Epidermal melanocyte (primary cell): ENCODE measurements at regions not wholly inside any gene's neighbourhood (a gene's known extent, or its start where the extent isn't known, plus 50 kb on each side); places are given as distances from the start of the nearest gene placed in this dataset.
"Not testable (repeated sequence)": the region's sequence is repeated elsewhere in the genome, so short reads cannot be mapped to it uniquely, and the experiment has no call there.

Experiments
- DNase-seq: peaks from one replicate; pipeline ENCODE4 v3.0.0; 2011; ENCODE audit warnings: low spot score; ENCODE audit not compliant: insufficient read length

DNA sequence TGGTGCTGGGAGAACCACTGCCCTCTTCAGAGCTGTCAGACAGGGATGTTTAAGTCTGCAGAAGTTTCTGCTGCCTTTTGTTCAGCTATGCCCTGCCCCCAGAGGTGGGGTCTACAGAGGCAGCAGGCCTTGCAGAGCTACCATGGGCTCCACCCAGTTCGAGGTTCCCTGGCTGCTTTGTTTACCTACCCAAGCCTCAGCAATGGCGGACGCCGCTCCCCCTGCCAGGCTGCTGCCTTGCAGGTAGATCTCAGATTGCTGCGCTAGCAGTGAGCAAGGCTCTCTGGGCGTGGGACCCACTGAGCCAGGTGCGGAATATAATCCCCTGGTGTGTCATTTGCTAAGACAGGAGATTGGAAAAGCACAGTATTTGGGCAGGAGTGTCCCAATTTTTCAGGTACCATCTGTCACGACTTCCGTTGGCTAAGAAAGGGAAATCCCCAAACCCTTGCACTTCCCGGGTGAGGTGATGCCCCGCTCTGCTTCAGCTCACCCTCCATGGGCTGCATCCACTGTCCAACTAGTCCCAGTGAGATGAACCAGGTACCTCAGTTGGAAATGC lies 1415.5 kb downstream of the GRIK2 start:
- DNase-seq: not testable (repeated sequence)

DNA sequence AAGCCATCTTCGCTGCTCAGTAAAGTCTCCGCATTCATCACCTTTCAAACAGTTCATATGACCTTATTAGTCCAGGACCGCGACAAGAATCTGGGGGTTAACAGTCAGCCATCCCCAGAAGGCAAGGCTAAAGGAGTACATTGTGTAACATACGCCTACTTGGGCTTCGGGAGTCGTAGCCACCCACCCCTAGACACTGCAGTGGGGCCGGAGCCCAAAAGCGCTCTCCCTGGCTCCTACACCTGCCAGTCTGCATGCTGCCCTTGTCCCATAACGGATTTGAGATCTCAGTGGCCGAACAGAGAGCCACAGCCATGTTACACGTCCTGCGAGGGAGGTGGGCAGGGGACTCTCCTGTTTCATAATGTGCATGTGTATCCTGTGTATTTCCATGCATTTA lies 1405.5 kb downstream of the GRIK2 start:
- no peak for DNase-seq

DNA sequence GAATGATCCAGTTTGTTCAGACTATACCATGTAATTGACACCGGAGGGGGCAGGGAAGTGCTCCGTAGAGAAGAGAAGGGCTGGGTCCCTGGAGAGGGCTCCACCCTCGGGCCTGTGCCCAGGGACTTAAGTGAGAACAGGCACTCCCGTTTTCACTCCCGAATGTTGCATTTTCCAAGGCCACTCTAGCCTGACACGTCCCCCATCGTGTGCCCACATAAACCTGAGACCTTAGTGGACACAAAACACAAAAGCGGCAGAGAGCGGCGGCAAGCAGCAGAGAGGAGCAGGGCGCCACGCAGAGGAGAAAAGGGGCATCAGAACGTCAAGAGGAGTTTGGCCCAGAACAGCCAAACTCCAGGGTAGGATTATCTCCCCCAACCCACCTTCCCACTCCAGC lies 1405.1 kb downstream of the GRIK2 start:
- DNase-seq: no peak

DNA sequence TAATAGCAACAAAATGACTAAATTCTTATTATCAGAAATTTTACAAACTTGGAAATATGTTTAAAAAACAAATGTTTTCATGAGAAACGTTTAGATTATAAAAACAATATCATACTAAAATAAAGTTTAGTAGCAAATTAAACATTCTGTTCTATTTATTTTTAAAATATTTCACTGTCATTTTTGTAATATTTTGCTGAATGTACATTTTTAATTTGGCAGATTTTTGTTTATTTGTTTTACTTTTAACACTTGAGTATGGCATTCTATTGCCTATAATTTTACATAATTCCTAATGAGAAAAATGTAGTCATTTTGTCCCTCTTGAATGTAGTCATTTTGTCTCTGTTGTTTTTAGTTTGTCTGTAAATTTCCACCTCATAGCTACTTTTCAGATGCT lies 1400.2 kb downstream of the GRIK2 start:
- DNase-seq: no peak

DNA sequence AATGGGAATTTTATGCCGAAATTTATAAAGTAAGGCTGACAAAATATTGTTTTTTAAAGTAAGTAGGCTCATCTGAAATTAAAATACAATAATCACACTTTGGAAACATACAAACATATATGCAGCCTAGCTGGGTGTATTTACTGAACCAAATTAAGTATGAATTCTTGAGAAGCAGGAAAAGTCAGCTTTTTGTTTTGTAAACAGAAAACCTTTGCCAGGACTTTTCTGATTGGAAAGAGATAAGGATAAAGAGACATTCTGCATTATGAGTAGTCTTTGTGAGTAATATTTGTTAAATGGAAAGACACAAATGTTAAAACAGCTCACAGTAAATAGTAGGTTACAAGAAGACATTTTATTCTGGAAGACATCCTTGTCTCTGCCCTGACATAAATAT lies 1380.8 kb downstream of the GRIK2 start:
- no peak for DNase-seq

DNA sequence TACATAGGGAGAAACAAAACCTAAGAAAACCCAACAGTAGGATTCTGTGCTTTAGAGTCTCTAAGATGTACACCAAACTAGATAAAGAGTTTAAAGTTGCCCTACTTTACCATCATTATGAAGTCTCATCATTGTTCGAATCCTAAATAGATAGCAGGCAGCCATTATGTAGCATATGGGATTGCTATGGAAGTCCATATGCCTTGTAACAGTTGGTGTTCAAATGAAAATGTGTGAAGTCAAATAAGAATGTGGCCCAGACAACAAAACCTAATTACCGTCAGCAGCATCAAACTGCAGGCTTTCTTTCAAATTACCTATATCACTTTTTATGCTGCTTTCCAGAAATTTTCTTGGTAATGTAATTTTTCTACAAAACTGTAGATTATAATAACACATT lies 1380.1 kb downstream of the GRIK2 start:
- DNase-seq: no peak

DNA sequence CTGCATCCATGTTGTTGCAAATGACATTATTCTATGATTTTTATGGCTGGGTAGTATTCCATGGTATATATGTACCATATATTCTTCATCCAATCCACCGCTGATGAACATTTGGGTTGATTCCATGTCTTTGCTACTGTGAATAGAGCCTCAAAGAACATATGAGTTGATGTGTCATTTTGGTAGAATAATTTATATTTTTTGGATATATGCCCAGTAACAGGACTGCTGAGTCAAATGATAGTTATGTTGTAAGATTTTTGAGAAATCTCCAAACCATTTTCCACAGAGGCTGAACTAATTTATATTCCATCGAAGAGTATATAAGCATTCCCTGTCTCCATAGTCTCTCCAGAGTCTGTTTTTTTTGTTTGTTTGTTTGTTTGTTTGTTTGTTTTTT lies 1373.5 kb downstream of the GRIK2 start:
- DNase-seq: no peak

DNA sequence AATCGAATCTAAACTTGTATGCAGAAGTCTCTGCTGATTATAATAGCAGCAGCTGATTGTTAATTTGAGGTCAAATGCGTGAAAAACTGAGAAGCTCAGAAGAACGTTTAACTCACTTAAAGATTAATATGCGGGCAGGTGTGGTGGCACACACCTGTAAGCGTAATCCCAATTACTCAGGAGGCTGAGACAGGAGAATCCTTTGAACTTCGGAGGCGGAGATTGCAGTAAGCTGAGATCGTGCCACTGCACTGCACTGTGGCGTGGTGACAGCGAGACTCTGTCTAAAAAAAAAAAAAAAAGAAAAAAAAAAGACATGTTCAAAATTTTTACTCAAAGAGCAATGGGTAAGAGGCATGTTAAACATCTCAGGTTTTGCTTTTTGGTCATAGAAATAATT lies 1370.8 kb downstream of the GRIK2 start:
- DNase-seq: no peak

DNA sequence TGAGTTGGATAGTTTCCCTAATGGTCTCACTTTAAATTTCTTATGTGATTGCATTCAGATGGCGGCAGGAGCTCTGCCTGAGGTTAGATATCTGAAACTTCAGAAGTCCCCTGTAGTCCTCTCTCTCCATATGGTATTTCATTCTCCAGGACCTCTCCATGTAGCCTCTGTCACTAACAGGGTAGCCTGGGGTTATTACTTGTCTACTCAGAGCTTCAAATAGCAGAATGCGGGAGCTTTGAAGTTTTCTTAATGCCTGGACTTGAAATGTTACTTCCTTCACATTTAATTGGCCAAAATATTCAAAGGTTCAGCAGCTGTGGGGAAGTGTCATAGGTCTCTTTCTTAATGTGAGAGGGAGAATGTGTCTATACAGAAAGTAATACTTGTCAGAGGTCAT lies 1370.4 kb downstream of the GRIK2 start:
- no peak for DNase-seq

DNA sequence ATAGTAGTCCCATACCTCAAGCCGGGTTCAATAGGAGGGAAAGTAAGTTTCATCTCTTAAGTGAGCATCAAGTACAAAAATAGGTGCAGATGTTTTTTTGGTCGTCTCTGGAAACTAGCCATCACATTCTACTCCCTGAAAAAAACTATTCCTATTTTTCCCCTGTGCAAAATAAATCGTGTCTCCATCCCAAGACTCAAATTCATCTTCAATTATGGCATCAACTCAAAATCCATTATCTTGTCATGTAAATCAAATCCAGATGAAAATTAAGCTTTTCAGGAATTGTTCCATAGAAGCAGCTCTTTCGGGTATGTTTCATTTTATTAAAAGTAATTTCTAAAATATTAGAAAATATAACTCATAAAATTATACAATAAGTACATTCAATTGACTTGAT lies 1368.4 kb downstream of the GRIK2 start:
- DNase-seq: no peak

DNA sequence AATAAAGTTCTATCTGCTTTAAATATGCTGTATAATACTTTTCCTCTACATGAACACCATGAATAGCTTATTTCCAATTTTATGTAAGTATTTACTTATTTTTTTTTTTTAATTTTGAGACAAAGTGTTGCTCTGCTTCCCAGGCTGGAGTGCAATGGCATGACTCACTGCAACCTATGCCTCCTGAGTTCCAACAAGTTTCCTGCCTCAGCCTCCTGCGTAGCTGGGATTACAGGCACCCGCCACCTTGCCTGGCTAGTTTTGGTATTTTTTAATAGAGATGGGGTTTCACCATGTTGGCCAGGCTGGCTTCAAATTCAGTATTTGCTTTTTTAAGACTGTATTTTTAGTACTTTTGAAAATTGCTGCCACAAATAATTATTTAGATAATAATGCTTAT lies 1365.9 kb downstream of the GRIK2 start:
- no peak for DNase-seq

DNA sequence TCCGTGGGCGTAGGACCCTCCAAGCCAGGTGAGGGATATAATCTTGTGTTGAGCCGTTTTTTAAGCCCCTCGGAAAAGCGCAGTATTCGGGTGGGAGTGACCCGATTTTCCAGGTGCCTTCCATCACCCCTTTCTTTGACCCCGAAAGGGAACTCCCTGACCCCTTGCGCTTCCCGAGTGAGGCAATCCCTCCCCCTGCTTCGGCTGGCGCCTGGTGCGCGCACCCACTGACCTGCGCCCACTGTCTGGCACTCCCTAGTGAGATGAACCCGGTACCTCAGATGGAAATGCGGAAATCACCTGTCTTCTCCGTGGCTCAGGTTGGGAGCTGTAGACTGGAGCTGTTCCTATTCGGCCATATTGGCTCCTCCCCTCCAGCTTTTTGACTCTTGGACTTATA lies 1365.0 kb downstream of the GRIK2 start:
- not testable (repeated sequence) for DNase-seq

DNA sequence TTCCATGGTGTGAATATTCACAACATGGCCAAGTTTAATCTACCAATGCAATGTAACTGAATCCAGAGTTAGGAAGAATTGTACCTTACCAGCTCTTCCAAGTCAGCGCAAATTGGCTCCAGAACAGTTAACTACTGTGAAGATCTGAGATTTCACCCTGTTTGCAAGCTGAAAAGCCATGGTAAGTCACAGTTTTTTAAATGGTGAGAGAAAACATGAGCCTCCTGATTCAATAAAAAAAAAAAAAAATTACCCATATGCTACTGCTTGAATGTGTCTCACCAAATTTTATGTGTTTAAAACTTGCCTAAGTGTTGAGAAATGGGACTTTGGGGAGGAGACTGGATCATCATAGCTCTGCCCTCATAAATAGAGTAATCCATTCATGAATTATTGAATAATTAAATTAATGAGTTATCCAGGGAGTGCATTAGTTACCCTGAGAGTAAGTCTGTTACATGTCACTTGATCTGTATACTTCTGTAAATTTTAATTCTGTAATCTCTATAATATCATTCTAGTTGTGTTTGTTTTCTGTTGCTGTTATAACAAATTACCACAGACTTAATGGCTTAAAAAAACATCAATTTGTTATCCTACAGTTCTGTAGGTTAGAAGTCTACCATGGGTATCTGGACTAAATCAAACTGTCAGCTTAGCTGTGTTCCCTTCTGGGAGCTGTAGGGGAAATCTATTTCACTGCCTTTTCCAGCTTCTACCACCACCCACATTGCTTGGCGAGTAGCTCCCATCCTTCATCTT lies 1355.9 kb downstream of the GRIK2 start:
- DNase-seq: no peak

DNA sequence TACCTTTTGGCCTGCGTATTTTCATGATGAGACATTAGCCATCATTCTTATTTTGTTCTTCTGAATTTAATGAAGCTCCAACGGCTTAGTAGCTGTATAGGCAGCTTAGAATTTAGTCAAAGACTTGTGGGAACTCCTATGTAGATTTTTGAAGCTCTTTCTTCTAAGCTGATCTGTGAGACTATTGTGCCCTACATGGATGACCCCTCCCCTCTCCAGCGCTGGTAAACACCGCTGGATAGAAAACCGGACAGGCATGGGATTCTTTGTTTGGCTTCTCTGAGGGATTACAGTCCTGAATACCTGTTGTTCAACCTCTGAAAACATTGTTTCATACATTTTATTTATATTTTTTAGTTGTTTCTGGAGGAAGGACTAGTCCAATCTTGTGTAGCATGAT lies 1353.4 kb downstream of the GRIK2 start:
- DNase-seq: no peak

DNA sequence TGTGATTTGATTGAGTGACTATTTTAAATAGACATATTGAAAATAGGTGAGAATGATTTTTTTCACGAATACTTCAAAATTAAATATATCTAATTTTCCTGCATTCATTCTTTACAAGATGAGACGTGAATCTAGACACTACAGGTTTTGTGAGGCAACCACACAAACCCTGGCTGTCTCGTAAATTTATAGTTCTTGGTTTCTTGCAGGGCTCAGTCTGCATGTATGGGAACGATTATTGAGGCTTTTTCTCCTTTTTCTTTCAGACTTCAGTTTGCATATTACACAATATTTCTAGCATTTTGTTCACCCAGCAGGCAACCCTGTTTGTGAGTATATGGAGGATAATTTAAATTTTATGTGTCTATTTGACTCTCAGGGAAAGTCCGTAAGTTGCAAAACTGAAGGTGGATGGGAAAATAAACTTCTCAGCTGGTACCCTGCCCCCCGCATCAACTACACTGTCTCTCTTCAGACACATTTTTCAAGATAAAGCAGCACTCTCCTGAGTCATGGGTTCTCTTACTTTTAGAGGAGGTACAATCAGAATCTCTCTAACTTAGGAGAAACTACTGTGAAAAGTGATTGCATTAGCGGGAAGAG lies 1349.3 kb downstream of the GRIK2 start:
- DNase-seq: no peak

DNA sequence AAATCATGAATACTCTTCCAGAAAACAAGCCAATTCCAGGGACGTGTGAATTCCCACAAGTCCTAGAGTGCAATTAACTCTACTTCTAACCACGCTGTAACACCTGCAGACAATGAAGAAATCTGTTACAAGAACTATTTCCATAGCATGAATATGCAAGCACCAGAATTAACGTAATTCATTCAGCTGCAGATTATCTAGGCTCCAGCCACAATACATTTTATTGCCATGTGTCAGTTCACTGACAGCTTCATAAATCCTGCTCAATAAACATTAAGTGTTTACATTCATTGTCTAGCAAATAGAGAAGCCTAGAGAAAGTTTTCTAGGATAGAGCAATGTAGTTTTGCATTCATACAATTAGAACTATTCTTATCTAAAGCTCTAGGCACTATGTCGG lies 1348.5 kb downstream of the GRIK2 start:
- DNase-seq: no peak

DNA sequence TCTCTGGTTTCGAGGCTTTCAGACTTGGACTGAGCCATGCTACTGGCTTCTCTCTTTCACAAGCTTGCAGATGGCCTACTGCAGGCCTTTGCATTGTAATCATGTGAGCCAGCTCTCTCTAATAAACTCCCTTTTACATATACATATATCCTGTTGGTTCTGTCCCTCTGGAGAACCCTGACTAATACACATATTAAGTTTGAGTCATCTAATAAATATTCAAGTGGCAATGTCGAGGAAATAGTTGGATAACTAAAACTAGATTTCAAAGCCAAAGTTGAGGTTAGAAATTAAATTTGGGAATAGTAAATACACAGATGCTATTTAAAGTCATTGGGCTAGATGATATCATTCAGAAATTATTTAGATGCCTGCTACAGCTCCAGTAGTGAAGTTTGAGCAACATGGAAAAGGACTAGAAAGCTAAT lies 1343.4 kb downstream of the GRIK2 start:
- DNase-seq: no peak

DNA sequence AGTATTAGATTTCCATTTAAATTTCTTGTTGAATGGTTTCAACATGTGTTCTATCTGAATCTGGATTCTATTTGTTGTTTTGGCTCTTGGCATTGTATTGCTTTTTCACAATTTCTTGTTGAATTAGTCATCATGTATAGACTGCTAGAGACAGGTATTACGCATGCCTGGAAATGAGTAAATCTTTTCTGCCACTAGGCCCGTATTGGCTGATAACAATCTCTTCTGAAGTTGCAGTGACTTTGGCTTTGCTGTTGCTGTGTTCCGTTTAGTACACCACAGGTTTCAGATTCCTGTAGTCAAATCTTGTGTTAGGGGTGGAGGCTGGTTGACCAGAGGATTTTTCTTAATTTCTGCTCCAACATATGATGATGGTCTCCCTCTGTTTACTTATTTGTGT lies 1339.4 kb downstream of the GRIK2 start:
- DNase-seq: no peak

DNA sequence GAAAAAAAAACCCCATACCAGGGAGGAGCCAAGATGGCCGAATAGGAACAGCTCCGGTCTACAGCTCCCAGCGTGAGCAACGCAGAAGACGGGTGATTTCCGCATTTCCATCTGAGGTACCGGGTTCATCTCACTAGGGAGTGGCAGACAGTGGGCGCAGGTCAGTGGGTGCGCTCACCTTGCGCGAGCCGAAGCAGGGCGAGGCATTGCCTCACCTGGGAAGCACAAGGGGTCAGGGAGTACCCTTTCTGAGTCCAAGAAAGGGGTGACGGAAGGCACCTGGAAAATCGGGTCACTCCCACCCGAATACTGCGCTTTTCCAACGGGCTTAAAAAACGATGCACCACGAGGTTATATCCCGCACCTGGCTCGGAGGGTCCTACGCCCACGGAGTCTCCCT lies 1328.6 kb downstream of the GRIK2 start:
- not testable (repeated sequence) for DNase-seq

DNA sequence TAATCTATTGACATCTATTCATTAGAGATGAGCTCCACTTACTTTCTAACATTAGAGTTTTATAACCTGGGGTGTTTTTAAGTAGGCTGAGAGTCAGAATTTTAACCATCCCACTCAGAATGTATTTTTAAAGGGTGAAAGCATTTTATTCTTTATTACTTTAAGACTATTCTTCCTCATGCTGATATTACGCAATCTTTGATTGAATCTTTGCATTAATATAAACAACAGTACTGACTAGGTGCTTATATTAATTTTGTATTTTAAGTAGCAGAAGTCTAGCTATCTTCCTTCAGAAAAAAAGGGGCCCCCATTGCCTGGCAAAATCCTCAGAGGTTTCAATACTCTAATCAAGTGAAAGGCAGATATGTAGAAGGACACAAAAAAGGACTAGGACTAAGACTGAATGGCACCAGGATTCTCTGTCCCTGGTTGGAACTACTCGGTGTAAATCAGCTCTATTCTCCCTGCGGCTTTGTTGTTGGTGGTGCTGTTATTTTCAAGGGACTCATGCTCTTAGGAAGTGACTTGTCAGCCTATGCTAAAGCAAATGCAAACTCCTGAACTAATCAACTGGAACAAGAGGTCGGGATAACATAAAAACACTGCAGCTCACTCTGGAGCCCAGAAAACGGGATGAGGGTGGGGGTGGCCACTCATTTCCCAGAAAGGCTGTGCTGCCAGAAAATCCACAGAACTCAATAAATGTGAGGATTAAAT lies 1324.4 kb downstream of the GRIK2 start:
- DNase-seq: no peak

DNA sequence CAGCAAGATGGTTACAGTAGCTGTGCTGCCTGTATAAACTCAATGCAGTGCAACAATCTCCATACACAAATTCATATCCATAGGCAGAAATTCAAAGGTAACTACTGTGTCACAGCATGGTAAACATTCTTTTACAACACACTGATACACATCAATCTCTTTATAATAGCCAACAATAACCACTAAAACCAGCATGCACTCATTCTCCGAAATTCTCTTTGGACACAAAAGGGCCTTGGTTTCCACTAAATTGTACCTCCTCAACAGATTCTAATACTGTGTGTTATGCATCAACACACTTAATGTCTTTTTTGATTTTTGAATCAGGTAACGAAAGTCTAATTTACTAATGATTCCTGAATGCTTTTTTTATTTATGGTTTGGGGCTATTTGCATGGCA lies 1323.7 kb downstream of the GRIK2 start:
- DNase-seq: no peak

DNA sequence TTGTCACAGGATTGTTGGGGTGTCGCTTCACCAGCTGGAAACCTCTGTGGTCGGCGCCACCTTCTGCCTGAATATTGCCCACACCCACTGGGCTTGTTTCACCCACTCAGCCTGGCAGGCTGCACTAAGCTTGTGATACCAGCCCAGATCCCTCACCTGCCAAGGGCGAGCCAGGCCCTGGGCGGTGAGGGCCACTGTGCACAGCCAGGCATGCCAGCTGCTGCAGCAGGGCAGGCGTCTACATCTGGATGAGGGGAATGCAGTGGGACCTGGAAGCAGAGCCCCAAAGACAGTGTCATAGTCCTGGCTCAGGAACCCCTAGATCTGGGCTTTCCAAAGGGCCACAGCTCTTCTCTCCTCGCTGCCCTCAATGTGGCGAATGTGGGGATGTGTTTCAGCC lies 1307.5 kb downstream of the GRIK2 start:
- no peak for DNase-seq
